A549 (cell line): ENCODE measurements at regions not wholly inside any gene's neighbourhood (a gene's known extent, or its start where the extent isn't known, plus 50 kb on each side); places are given as distances from the start of the nearest gene placed in this dataset.

Source experiments
- ATAC-seq, 2 experiments: fragments of 200-7000 bp in 1 of 2; fragments of >200 bp in 1 of 2; cut with Nextera tagmentation in 1 of 2; cut with Tn5 transposase in 1 of 2; 3 replicates each; pipeline versions ENCODE4 v1.8.0 to v1.9.1; 2018 to 2020; ENCODE audit warnings: mild to moderate bottlenecking in 1 of 2, moderate library complexity in 1 of 2
- CTCF ChIA-PET: fragments of 300-600 bp; sonication (Branson Sonifier 250); formaldehyde crosslinking; extraction: SDS; loops from one replicate; lab custom pipeline; 2021; ENCODE audit warnings: antibody characterized with exemption, inconsistent platforms; lab: Yijun Ruan, JAX
- POLR2A ChIA-PET: fragments of 350-600 bp; formaldehyde crosslinking; extraction: SDS; loops from one replicate; lab custom pipeline; 2021; ENCODE audit warnings: antibody characterized with exemption, inconsistent platforms; lab: Yijun Ruan, JAX
- DNase-seq, 2 experiments: peaks; one replicate each; pipeline versions ENCODE4 v3.0.0 to v3.0.0-alpha.2; 2011 to 2016; ENCODE audit warnings: low read depth in 1 of 2, low spot score in 1 of 2
- FAIRE-seq: peaks from 2 replicates; lab custom pipeline; 2011; peaks lifted over from hg19 to GRCh38; lab: Jason Lieb, UNC
- H3K27ac ChIP-seq, 2 experiments: fragments of >200 bp; sonication (Bioruptor Twin); formaldehyde crosslinking; 3 replicates each; pipeline ENCODE4 v1.5.1; 2016 to 2017
- H3K4me1 ChIP-seq: fragments of >200 bp; sonication (Bioruptor Twin); formaldehyde crosslinking; 3 replicates; pipeline ENCODE4 v1.6.1; 2016
- H3K4me2 ChIP-seq: fragments of >200 bp; sonication (Bioruptor Twin); formaldehyde crosslinking; 3 replicates; pipeline ENCODE4 v1.6.1; 2016
- H3K4me3 ChIP-seq: fragments of >200 bp; sonication (Bioruptor Twin); formaldehyde crosslinking; 3 replicates; pipeline ENCODE4 v1.5.1; 2016
- H3K9me3 ChIP-seq: fragments of >200 bp; sonication (Bioruptor Twin); formaldehyde crosslinking; 3 replicates; pipeline ENCODE4 v1.6.1; 2016
- CTCF ChIP-seq: fragments of >200 bp; sonication (Bioruptor Twin); formaldehyde crosslinking; IDR thresholded peaks from 3 replicates; pipeline ENCODE4 v1.5.1; 2016
- FOSB ChIP-seq: fragments of 250-450 bp; sonication (Bioruptor Pico); IDR thresholded peaks from 2 replicates; pipeline ENCODE4 v1.5.0; 2020; ENCODE audit warnings: mild to moderate bottlenecking, moderate library complexity
- FOXS1 ChIP-seq: fragments of 250-450 bp; sonication (Bioruptor Pico); IDR thresholded peaks from 2 replicates; pipeline ENCODE4 v1.5.0; 2020; ENCODE audit warnings: mild to moderate bottlenecking, moderate library complexity
- HOXA7 ChIP-seq: fragments of 250-450 bp; sonication (Bioruptor Pico); IDR thresholded peaks from 2 replicates; pipeline ENCODE4 v1.5.0; 2020; ENCODE audit warnings: mild to moderate bottlenecking, moderate library complexity
- KDM1A ChIP-seq: fragments of 200-600 bp; sonication (generic); IDR thresholded peaks from 2 replicates; pipeline ENCODE4 v1.6.1; 2016; ENCODE audit warnings: low read depth, mild to moderate bottlenecking
- KDM5A ChIP-seq: fragments of 200-600 bp; sonication (generic); IDR thresholded peaks from 2 replicates; pipeline ENCODE4 v1.6.1; 2016; ENCODE audit warnings: antibody characterized with exemption, mild to moderate bottlenecking
- MAZ ChIP-seq: fragments of 150-350 bp; IDR thresholded peaks from 2 replicates; pipeline ENCODE4 v1.6.1; 2014; ENCODE audit warnings: antibody characterized with exemption, low read depth, low read length, borderline replicate concordance
- MYC ChIP-seq: IDR thresholded peaks from 2 replicates; pipeline ENCODE4 v1.6.1; 2012; ENCODE audit warnings: mild to moderate bottlenecking, inconsistent platforms, low read length, improper control_type of control experiment, borderline replicate concordance
- NPAS2 ChIP-seq: fragments of 250-450 bp; sonication (Bioruptor Pico); IDR thresholded peaks from 2 replicates; pipeline ENCODE4 v1.8.0; 2022; ENCODE audit warnings: mild to moderate bottlenecking, moderate library complexity, borderline replicate concordance
- RAD21 ChIP-seq, 2 experiments: fragments of >200 bp in 1 of 2; sonication (Bioruptor Twin) in 1 of 2; formaldehyde crosslinking in 1 of 2; IDR thresholded peaks in 1 of 2; conservative IDR thresholded peaks in 1 of 2; 2 replicates in 1 of 2; 3 replicates in 1 of 2; pipeline ENCODE4 v1.6.1; 2012 to 2018; ENCODE audit warnings: inconsistent platforms in 1 of 2
- REST ChIP-seq: fragments of 200-600 bp; sonication (generic); IDR thresholded peaks from 2 replicates; pipeline ENCODE4 v1.6.1; 2016; ENCODE audit warnings: antibody characterized with exemption, mild to moderate bottlenecking, moderate library complexity
- RFX5 ChIP-seq: fragments of 450-650 bp; IDR thresholded peaks from 2 replicates; pipeline ENCODE4 v1.7.1; 2014; ENCODE audit warnings: antibody characterized with exemption, mild to moderate bottlenecking, moderate library complexity
- ZNF302 ChIP-seq: fragments of 250-450 bp; sonication (Bioruptor Pico); IDR thresholded peaks from 2 replicates; pipeline ENCODE4 v1.9.0; 2021; ENCODE audit warnings: inconsistent platforms, mild to moderate bottlenecking, moderate library complexity
- WGBS: methylation state at CpG from one replicate; pipeline ENCODE4 v1.1.6; 2017; ENCODE audit errors: missing lambda C conversion rate; 5-methylcytosine and 5-hydroxymethylcytosine counted together

- H3K9me3 ChIP-seq, result no peaks in the 10 kb centered on the region
- no peak overlapping the region for H3K27ac ChIP-seq
- no peak for DNase-seq
- TF ChIP-seq CTCF (no peak), MYC (no peak), NPAS2 (CRISPR knock-in tag) (no peak)
- no peak overlapping the region for H3K4me3 ChIP-seq
- 64% methylated on average over 12 of the region's 12 CpGs for WGBS
- H3K4me1 ChIP-seq, result no peaks in the 10 kb centered on the region
- POLR2A ChIA-PET, result no interaction called here
- FAIRE-seq, result no peak
- ATAC-seq, result no peak
- CTCF ChIA-PET, result interaction anchor here (1.6 kb wide), 1 partner anchor 10 kb away, joined by 5 read pairs; no protein-coding TSS in a partner anchor
- H3K4me2 ChIP-seq, result no peak overlapping the region
Observed at GRCh38 chr5:1748271-1748670, 51.4 kb downstream of the MRPL36 start.

DNA sequence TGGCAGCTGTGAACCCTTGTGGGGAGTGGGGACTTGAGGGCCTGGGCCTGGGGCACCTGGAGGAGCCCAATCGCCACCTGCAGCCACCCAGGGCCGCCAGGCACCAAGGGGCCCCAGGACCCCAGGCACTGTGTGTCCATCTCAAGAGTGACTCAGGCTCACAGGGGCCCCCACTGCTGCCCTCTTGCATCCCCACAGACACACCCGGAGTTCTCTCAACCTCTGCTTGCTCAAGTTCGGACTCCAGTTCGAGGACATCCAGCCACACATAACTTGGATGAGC, 51.9 kb downstream of the MRPL36 start:
- DNase-seq (no peak), FAIRE-seq (no peak), ATAC-seq (no peak)
- Histone ChIP-seq H3K27ac (no peak overlapping the region), H3K9me3 (no peaks in the 10 kb centered on the region), H3K4me2 (no peak overlapping the region), H3K4me1 (no peaks in the 10 kb centered on the region), H3K4me3 (no peak overlapping the region)
- ChIA-PET POLR2A (no interaction called here), CTCF (interaction anchor here (1.6 kb wide), 1 partner anchor 9 kb away, joined by 5 read pairs; no protein-coding TSS in a partner anchor)
- TF ChIP-seq FOSB, result no peak
- TF ChIP-seq KDM5A, result no peak
- TF ChIP-seq ZNF302 (CRISPR knock-in tag), result no peak
- 40% methylated on average over 1 of the region's 5 CpGs for WGBS

DNA sequence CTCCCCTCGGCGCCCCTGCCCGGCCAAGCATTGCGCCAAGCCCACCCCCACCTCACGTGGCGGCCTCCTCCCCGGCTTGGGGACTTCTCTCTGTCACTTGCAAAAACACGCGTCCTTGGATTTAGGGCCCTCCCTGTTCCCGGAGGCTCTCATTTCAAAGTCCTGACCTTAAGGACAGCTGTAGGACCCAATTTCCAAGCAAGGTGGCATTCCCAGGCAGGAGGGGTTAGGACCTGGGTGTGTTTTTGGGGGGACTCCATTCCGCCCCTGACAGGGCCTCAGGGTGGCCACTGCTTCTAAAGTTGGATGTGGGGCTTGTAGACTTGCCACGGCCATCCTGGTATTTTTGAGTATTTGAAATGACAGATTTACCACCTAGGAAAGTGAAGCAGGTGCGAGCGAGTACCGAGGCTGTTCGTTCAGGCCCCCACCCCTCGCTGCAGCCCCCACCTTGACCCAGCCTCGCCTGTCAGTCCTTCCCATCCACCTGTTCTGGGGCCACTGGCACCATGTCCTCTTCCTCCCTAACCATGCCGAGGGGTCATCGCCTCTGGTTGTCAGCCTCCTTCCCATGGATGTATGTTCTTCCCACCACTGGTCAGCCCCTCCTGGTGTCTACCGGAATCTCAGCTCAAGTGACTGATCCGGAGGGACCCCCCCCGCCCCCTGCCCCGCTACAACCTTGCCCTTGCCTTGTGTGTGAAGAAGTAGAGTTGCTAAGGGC, 52.4 kb downstream of the MRPL36 start:
- CTCF ChIA-PET, result interaction anchor here (1.6 kb wide), 1 partner anchor 9 kb away, joined by 5 read pairs; no protein-coding TSS in a partner anchor

More for the DNA sequence above, 52.4 kb downstream of the MRPL36 start:
- DNase-seq (no peak), FAIRE-seq (no peak), ATAC-seq (no peak)
- POLR2A ChIA-PET, result no interaction called here
- Histone ChIP-seq H3K4me3 (no peak overlapping the region), H3K9me3 (no peaks in the 10 kb centered on the region; the same call in 2 of the 3 replicates), H3K4me2 (no peak overlapping the region), H3K27ac (no peak overlapping the region), H3K4me1 (no peaks in the 10 kb centered on the region)
- WGBS, result 32% methylated on average over 16 of the region's 24 CpGs
- TF ChIP-seq FOXS1 (no peak), MAZ (no peak), RAD21 (conservative IDR thresholded peaks at IDR 0.05 in 1 of 2, IDR thresholded peaks at IDR 0.05 in 1 of 2) (no peak), RFX5 (no peak), REST (no peak), HOXA7 (CRISPR knock-in tag) (no peak), KDM1A (no peak)
